GM23248 (cell line): ENCODE measurements at regions not wholly inside any gene's neighbourhood (a gene's known extent, or its start where the extent isn't known, plus 50 kb on each side); places are given as distances from the start of the nearest gene placed in this dataset.

Source experiments
- EZH2 ChIP-seq: fragments of 200-600 bp; sonication (generic); IDR thresholded peaks from 2 replicates; pipeline ENCODE4 v1.6.1; 2018; ENCODE audit warnings: antibody characterized with exemption, mild to moderate bottlenecking; ENCODE audit not compliant: insufficient read depth, poor library complexity, severe bottlenecking
- EZH2phosphoT487 ChIP-seq: fragments of 200-600 bp; sonication (generic); IDR thresholded peaks from 2 replicates; pipeline ENCODE4 v1.6.1; 2018; ENCODE audit warnings: antibody characterized with exemption, moderate library complexity, mild to moderate bottlenecking, low read depth; ENCODE audit not compliant: insufficient read depth

- no peak for TF ChIP-seq EZH2phosphoT487
- no peak for TF ChIP-seq EZH2
Observed at GRCh38 chrX:112266136-112266535, 183.6 kb upstream of the TRPC5 start.
